Mucosa of gallbladder (tissue), 1 donor: ENCODE measurements at regions not wholly inside any gene's neighbourhood (a gene's known extent, or its start where the extent isn't known, plus 50 kb on each side); places are given as distances from the start of the nearest gene placed in this dataset.
"Not testable (repeated sequence)": the region's sequence is repeated elsewhere in the genome, so short reads cannot be mapped to it uniquely, and the experiment has no call there.

Experiments
- DNase-seq: peaks from one replicate; pipeline ENCODE4 v3.0.0-alpha.2; 2020; ENCODE audit warnings: low spot score
- donor health status: DM: no; HTN: no; CAD: no.

GRCh38 chr2:216775043-216775453 lies 79.7 kb upstream of the IGFBP5 start:
- no peak for DNase-seq

DNA sequence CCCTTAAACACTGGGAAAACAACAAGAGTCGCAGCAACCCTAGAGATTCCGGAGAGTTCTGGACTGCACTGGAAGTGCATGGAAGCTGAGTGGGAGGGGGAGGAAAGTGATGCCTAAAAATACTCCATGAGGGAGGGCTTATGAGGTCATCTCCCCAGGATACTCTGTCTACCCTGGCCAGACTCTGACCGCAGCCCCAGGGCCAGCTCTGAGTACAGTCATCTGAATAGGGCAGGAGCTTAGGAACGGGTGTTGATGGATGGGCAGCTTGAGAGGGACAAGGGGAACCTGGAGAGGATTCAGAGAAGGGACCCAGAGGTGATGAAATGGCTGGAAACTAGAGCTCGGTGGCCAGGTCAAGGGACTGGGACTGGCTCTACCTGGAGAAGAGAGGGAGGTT lies 79.3 kb upstream of the IGFBP5 start:
- DNase-seq, result no peak

GRCh38 chr2:216774180-216774579 lies 78.8 kb upstream of the IGFBP5 start:
- DNase-seq, result no peak

DNA sequence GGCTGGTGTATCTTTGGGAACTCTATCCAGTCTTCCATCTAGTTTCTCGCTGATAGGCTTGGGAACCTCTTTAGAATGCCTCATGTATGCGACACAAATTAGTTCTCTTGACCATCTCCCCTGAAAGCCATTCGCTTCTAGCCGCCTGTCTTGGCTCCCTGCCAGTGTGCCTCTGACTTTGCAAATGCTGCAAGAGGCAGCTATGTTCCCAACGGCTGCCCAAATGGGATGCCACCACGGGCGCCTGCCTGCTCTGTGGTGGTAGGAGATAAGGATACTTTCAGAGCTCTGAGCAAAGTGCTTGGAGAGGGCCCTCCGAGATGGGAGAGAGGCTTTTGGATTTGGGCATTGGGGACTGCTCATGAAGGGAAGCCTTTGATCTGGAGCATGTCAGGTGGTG lies 77.7 kb upstream of the IGFBP5 start:
- DNase-seq, result no peak

GRCh38 chr2:216770717-216771116 lies 75.4 kb upstream of the IGFBP5 start:
- no peak for DNase-seq

GRCh38 chr2:216770050-216770449 lies 74.7 kb upstream of the IGFBP5 start:
- no peak for DNase-seq

DNA sequence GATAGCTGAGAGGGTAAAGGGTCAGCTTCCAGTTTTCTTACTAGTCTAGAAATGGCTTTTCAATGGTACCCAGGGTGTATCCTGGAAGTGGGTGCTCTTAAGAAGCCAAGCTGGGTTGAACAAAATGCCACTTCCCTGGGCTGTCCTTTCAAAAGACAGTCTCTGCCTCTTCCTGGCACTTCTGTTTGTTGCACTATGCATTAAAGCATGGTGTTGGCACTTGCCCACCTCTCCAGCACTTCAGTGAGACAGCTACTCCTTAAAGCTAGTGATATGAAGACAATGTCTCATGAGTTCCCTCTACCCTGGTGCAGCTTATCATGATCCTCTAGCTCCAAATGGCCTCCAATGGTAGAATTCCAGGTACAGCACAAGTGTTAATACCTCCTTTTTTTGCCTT lies 74.3 kb upstream of the IGFBP5 start:
- DNase-seq, result no peak

DNA sequence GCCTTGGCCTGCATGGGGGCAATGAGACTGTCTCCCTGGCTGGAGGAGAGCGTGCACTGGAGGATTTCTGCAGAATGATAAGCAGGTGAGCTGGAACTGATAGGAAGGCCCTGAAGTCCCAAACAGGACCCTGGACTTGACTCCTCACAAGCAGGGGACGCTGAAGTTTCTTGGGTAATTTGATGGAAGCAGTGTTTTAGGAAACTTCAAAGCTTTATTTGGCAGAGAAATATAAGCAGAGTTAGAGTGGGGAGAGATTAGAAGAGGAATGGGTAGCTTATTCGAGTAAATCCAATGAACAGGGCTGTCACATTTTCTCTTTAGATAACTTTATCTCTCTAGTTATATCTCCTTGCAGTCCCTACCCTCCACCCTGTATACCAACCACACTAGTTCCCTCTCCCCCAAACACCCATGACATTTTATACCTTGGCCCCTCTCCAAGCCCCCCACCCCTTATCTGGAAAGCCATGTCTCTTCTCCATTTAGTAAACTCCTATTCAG lies 73.6 kb upstream of the IGFBP5 start:
- no peak for DNase-seq

DNA sequence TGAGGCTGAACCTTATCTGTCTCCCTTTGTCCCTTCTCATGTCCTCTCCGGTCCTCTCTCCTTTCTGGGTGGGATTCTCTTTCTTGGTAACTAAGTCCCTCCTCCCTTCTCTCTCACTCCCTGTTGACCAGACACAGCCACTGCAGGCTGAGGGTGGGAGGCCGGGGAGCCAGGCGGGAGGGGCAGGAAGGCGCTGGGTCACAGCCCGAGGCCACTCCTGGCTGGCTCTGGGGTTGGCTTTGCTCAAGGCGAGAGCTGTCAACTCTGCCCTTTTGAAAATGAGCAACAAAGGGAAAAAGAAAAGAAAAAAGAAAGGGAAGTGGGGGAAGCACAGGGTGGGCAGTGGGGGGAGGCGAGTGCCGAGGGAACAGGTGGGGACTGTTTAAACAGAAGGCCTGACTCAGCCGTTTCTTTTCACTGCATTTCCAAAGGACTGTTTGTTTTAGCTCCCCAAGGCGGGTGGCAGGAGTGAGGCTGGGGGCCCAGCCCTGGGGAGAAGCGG lies 70.5 kb upstream of the IGFBP5 start:
- DNase-seq, result no peak

GRCh38 chr2:216763396-216763795 lies 68.0 kb upstream of the IGFBP5 start:
- no peak for DNase-seq

DNA sequence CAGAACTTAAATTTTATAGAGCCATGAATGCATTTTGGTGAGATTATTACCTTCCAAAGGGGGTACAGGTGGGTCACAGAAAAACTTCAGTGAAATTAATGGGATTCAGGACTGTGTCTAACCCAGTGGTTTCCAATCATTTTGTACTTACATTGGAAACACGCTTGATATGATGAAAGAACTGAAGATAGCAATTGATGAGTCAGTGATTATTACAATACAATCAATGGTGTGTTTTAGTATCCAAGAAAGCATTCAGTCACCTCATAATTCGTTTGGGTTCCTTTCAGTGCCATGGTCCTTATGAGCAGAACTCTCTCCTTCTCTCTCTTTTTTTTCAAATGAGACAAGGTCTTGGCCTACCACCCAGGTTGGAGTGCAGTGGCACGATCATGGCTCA lies 66.5 kb upstream of the IGFBP5 start:
- no peak for DNase-seq

DNA sequence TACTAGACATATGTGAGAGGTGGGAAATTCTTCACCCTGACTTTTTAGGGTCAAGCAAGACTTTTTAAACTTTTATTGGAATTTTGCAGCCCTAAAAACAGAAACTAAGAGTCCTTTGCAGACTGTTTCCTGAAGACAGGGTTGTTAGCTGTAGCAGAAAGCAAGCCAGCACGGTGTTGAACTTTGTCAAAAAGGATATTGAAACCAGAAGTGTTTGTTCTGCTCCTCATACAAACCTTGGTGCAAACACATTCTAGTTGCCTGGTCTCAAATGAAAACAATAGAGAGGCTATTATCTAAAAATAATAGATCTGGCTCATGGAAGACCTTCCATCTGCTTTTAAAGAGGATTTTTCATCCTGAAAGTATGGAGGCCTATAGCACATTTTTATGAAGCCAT lies 65.8 kb upstream of the IGFBP5 start:
- no peak for DNase-seq

DNA sequence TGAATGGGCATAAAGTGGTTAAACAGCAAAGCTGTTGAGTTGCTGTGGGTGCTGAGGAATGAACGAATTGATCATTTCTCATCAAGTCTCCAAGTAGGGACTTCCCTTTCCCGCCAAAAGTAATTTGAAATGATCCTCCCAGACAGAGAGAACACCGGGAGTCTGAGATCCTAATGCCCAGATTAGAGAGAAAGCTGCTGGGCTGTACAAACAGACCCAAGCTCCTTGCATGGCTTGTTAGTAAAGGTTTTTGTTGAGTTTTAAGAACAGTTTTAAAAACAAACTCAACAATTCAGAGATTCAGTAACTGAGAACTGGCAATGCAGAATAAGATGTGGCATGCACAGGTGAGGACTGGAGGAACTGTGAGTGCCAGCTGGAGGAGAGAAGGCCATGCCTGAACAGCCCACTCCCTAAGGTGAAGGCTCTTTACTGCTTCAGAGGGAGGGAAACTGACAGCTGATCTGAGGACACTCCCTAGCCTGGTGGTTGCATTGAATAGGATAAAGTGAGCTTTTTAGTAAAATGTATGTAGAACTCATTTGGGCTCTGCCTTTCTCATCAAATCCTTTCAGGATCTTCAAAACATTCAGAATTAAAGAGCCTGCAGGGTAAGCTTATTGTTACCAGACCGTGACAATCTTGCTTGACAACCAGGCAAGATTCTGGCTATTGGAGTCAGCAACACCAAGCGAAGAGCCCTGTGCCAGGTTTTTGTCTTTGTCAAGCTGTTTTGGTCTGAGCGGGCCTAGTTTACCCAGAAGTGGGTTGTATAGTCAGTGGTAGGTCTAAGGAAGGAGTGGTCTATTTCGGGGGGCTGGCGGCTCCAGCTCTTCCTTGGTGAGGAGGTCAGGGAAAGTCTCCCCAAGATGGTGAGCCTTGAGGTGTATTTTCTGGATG lies 63.2 kb upstream of the IGFBP5 start:
- DNase-seq, result no peak

GRCh38 chr2:216757532-216757931 lies 62.2 kb upstream of the IGFBP5 start:
- no peak for DNase-seq

DNA sequence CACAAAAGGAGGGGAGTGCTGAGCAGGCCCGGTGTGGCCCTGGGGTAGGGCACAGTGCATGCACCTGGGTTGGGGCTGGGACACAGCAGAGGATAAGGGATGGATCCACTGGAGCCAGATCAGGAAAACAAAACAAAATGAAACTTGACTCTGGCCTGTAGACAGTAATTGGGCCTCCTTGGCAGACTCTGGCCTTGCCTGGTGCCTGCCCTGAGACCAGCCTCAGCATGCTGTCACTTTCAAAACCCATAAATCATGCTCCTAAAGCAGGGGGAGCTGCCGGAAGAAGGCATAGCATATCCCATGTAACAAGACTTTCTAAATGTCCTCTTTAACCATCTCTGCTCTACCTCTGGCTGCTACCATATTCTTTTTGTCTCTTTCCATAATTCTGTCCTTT lies 61.1 kb upstream of the IGFBP5 start:
- no peak for DNase-seq

GRCh38 chr2:216754812-216755211 lies 59.5 kb upstream of the IGFBP5 start:
- DNase-seq, result no peak

- no peak for DNase-seq
Measured at GRCh38 chr2:216754336-216754735, 59.0 kb upstream of the IGFBP5 start.

DNA sequence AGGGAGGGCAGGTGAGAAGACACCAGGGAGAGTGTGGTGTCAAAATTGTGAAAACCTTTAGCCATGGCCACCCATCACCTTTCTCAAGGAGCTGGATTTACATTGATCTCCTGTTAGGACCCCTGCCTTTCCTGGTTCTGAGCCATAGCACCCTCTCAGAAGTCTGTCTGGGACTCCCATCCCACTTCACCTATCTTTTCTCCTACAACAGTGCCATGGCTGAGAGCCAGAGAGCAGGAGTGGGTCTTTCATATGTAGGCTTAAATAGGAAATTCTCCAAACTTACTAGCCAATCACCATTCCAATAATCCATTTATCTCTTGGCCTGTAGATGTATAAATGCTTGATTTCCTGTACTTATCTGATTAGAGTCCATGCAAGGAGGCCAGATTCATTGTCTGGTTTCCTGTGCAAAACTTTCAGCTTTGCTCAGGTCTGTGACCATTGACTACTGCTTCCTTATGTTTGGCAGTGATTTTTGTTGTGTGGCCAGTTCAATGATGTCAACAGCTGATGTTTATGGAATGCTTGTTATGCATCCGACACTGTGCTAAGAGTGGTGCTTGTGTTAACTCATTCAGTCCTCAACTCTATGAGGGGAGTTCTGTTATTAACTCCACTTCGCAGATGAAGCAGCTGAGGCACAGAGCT lies 57.6 kb upstream of the IGFBP5 start:
- DNase-seq, result no peak

DNA sequence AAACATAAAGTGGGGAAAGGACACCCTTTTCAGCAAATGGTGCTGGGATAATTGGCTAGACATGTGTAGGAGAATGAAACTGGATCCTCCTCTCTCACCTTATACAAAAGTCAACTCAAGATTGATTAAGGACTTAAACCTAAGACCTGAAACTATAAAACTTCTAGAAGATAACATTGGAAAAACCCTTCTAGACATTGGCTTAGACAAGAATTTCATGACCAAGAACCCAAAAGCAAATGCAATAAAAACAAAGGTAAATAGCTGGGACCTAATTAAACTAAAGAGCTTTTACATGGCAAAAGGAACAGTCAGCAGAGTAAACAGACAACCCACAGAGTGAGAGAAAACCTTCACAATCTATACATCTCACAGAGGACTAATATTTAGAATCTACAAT lies 55.4 kb upstream of the IGFBP5 start:
- not testable (repeated sequence) for DNase-seq

- not testable (repeated sequence) for DNase-seq
Measured at GRCh38 chr2:216746268-216746667, 50.9 kb upstream of the IGFBP5 start.

DNA sequence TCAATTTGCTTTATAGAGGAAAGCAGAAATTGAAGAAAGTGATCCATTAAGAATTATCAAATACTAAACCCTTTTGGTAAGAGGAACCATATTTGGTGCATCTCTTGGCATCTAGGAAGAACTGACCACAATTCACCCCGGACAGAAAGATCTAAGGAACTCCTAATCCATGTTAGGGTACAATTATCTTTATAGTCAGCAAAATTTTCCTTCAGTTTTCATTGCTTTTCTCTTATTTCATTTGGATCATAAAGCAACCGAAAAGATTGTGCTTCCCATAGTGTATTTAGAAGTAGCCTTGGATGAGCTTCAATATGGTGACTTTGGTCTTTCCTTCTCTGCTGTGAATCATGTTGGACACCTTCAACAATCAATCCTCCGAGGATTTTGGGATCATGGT lies 50.1 kb upstream of the IGFBP5 start:
- no peak for DNase-seq
